ENCODE measurements at regions not wholly inside any gene's neighbourhood (a gene's known extent, or its start where the extent isn't known, plus 50 kb on each side); places are given as distances from the start of the nearest gene placed in this dataset.

GRCh38 chr2:181128199-181128598 is 147.8 kb downstream of the UBE2E3 start:
- peaks cover 3% of the 10 kb centered on the region for H3K4me1 Mint-ChIP-seq
- Histone ChIP-seq H3K27me3 (no peaks in the 10 kb centered on the region), H3K27ac (no peak overlapping the region), H3K4me3 (no peak overlapping the region), H2AFZ (replicated peaks) (no peak overlapping the region), H3K4me1 (no peaks in the 10 kb centered on the region), H3F3A (ENCODE audit: low read depth) (peaks cover 5% of the 10 kb centered on the region), H3K9ac (no peak overlapping the region), H3K36me3 (no peaks in the 10 kb centered on the region), H3K79me2 (ENCODE audit: low read depth) (no peaks in the 10 kb centered on the region), H4K20me1 (ENCODE audit: low read depth) (no peaks in the 10 kb centered on the region), H3K9me3 (ENCODE audit: low read depth) (no peaks in the 10 kb centered on the region), H3K4me2 (no peak overlapping the region)
- no peak overlapping the region for H3K4me3 Mint-ChIP-seq
- no peaks in the 10 kb centered on the region for H3K27me3 Mint-ChIP-seq (ENCODE audit: insufficient read depth, low read depth)
- H3K9me3 Mint-ChIP-seq: no peaks in the 10 kb centered on the region
- TF ChIP-seq EZH2phosphoT487 (IDR thresholded peaks at IDR 0.05) (no peak), EZH2 (IDR thresholded peaks at IDR 0.05) (no peak)
- TF ChIP-seq, protein P1, sequence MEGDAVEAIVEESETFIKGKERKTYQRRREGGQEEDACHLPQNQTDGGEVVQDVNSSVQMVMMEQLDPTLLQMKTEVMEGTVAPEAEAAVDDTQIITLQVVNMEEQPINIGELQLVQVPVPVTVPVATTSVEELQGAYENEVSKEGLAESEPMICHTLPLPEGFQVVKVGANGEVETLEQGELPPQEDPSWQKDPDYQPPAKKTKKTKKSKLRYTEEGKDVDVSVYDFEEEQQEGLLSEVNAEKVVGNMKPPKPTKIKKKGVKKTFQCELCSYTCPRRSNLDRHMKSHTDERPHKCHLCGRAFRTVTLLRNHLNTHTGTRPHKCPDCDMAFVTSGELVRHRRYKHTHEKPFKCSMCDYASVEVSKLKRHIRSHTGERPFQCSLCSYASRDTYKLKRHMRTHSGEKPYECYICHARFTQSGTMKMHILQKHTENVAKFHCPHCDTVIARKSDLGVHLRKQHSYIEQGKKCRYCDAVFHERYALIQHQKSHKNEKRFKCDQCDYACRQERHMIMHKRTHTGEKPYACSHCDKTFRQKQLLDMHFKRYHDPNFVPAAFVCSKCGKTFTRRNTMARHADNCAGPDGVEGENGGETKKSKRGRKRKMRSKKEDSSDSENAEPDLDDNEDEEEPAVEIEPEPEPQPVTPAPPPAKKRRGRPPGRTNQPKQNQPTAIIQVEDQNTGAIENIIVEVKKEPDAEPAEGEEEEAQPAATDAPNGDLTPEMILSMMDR (IDR thresholded peaks at IDR 0.05): no peak
- no peak for DNase-seq (ENCODE audit: low spot score)
- no peak overlapping the region for H3K27ac Mint-ChIP-seq
- no peaks in the 10 kb centered on the region for H3K36me3 Mint-ChIP-seq

DNA sequence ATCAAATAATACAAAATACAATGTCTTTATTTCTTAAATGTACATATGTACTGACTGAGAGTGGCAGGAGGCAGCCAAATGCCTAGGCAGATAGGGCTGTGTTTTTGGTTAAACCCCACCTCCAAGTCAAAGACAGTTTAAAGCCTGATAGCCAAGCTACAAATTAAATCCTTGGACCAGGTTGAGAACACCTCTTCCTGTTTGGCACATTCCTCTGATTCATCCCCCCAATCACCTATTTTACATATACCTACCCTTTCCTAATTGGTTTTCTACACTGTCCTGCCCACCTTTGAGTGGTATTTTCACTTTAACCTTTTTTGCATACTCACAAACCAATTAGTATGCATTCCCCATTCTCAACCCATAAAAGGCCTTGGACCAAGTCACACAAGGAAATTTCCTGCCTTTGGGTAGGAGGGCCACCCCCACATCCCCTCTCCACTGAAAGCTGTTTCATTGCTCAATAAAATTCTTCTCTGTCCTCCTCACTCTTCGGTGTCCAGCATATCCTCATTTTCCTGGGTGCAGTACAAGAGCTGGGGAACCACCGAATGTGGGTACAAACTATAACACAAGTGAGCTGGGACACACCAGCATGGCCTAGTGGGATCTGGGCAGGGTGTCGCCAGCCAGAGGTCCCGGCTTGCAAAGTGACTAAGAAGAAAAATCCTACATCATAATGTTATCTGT is 149.1 kb downstream of the UBE2E3 start:
- no peak overlapping the region for H3K4me2 ChIP-seq
- no peaks in the 10 kb centered on the region for H4K20me1 ChIP-seq (ENCODE audit: low read depth)
- Mint-ChIP-seq H3K4me1 (peaks cover 1% of the 10 kb centered on the region), H3K27me3 (ENCODE audit: insufficient read depth, low read depth) (no peaks in the 10 kb centered on the region), H3K4me3 (peak overlapping the region; percentile 39), H3K27ac (no peak overlapping the region), H3K9me3 (no peaks in the 10 kb centered on the region), H3K36me3 (no peaks in the 10 kb centered on the region)
- no peaks in the 10 kb centered on the region for H3K36me3 ChIP-seq
- no peak overlapping the region for H2AFZ ChIP-seq (replicated peaks)
- no peak overlapping the region for H3K4me3 ChIP-seq
- H3K9me3 ChIP-seq (ENCODE audit: low read depth): no peaks in the 10 kb centered on the region
- no peak overlapping the region for H3K27ac ChIP-seq
- no peaks in the 10 kb centered on the region for H3K27me3 ChIP-seq
- no peaks in the 10 kb centered on the region for H3K4me1 ChIP-seq
- no peaks in the 10 kb centered on the region for H3K79me2 ChIP-seq (ENCODE audit: low read depth)
- no peak for TF ChIP-seq EZH2 (IDR thresholded peaks at IDR 0.05)
- no peak for TF ChIP-seq EZH2phosphoT487 (IDR thresholded peaks at IDR 0.05)
- TF ChIP-seq, protein P1 (IDR thresholded peaks at IDR 0.05): no peak
- no peak for DNase-seq (ENCODE audit: low spot score)
- no peak overlapping the region for H3K9ac ChIP-seq
- no peaks in the 10 kb centered on the region for H3F3A ChIP-seq (ENCODE audit: low read depth)

GRCh38 chr2:181130686-181131085 is 150.3 kb downstream of the UBE2E3 start:
- Histone ChIP-seq H3K27ac (no peak overlapping the region), H3K79me2 (ENCODE audit: low read depth) (no peaks in the 10 kb centered on the region), H4K20me1 (ENCODE audit: low read depth) (no peaks in the 10 kb centered on the region), H2AFZ (replicated peaks) (no peak overlapping the region), H3K9me3 (ENCODE audit: low read depth) (no peaks in the 10 kb centered on the region), H3K36me3 (no peaks in the 10 kb centered on the region), H3K27me3 (no peaks in the 10 kb centered on the region), H3K9ac (no peak overlapping the region), H3K4me3 (no peak overlapping the region), H3K4me2 (no peak overlapping the region), H3K4me1 (no peaks in the 10 kb centered on the region), H3F3A (ENCODE audit: low read depth) (no peaks in the 10 kb centered on the region)
- no peaks in the 10 kb centered on the region for H3K36me3 Mint-ChIP-seq
- no peak for DNase-seq (ENCODE audit: low spot score)
- no peak overlapping the region for H3K27ac Mint-ChIP-seq
- TF ChIP-seq EZH2phosphoT487 (IDR thresholded peaks at IDR 0.05): no peak
- TF ChIP-seq, protein P1 (IDR thresholded peaks at IDR 0.05): no peak
- no peak for TF ChIP-seq EZH2 (IDR thresholded peaks at IDR 0.05)
- H3K27me3 Mint-ChIP-seq (ENCODE audit: insufficient read depth, low read depth): no peaks in the 10 kb centered on the region
- H3K4me3 Mint-ChIP-seq: no peak overlapping the region
- no peaks in the 10 kb centered on the region for H3K4me1 Mint-ChIP-seq
- no peaks in the 10 kb centered on the region for H3K9me3 Mint-ChIP-seq

Data from neural progenitor cell (in vitro differentiated cells).